ENCODE measurements at regions not wholly inside any gene's neighbourhood (a gene's known extent, or its start where the extent isn't known, plus 50 kb on each side); places are given as distances from the start of the nearest gene placed in this dataset.
"Not testable (repeated sequence)": the region's sequence is repeated elsewhere in the genome, so short reads cannot be mapped to it uniquely, and the experiment has no call there.

DNA sequence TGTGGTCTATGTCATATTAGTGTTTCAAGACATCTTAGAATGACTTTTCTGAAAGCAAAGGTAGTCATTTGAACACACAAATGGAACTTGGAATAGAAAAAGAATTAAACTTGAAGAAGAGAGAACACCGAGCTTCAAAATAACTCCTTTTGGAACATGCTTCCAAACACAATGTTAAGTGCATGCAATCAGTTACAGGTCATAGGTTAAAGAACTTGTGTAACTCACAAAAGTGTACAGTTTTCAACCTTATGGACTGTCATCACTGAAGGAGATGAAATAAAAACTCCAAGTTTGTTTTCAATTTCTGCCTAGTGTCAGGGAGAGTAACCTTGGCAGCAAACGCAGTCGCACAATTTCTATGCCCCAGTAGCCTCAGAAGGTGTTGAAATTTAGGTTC lies 192.9 kb upstream of the NECTIN3 start:
- no peak for DNase-seq (ENCODE audit: low read depth in 2 of 2)

DNA sequence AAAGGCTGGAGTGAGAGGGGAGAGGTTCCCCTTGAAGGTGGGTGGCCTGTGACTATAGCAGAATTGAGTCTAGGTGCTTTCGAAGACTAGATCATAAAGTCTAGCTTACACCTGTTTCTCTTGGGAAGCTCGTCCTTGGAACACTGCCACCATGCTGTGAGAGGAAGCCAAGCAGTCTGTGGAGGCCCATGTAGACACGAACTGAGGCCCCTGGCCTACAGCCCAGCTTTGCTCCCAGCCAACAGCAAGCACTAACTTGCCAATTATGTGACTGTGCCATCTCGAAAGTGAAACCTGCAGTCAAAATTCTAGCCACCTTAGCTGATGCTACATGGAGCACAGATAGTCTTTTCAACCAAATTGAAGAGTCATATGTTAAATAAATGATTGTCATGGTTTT lies 190.5 kb upstream of the NECTIN3 start:
- DNase-seq (ENCODE audit: low read depth in 2 of 2), result no peak

DNA sequence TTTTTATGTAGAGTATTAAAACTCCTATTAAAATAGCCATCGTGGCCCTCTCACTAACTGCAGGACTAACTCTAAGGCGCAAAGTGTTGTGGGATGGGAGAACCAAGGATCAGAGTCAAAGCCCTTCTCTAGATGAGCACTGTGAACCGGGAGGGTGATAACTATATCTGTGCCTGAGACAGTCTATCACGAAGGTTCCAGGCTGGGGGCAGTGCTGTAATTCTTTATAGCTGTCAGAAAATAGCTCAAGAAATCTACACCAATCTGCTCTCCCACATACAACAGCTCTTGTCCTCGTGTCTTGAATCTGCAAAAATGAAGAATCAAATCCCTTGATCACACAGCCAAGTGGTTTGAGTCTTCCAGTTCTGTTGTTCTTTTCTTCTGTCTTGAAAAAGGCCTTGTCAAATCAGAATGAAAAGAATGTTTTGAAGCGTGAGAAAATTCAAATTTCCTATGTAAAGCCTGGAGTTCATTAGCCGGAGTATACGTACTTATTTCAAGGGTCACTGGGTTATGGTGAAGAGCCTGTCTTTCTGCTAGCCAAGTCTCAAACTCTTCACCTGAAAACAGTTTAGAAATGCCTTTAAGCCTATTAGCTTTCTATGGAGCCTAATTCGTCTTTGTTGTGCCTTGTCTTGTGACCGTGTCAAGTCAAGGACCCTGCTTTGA lies 185.3 kb upstream of the NECTIN3 start:
- DNase-seq (ENCODE audit: low read depth in 2 of 2), result no peak

GRCh38 chr3:110887176-110887575 lies 184.4 kb upstream of the NECTIN3 start:
- DNase-seq (ENCODE audit: low read depth in 2 of 2), result no peak

- DNase-seq (ENCODE audit: low read depth in 2 of 2), result not testable (repeated sequence)
These were observed 182.8 kb upstream of the NECTIN3 start for GRCh38 chr3:110888625-110889375.

DNA sequence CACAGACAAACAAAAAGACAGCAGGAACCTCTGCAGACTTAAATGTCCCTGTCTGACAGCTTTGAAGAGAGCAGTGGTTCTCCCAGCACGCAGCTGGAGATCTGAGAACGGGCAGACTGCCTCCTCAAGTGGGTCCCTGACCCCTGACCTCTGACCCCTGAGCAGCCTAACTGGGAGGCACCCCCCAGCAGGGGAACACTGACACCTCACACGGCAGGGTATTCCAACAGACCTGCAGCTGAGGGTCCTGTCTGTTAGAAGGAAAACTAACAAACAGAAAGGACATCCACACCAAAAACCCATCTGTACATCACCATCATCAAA lies 182.3 kb upstream of the NECTIN3 start:
- not testable (repeated sequence) for DNase-seq (ENCODE audit: low read depth in 2 of 2)

DNA sequence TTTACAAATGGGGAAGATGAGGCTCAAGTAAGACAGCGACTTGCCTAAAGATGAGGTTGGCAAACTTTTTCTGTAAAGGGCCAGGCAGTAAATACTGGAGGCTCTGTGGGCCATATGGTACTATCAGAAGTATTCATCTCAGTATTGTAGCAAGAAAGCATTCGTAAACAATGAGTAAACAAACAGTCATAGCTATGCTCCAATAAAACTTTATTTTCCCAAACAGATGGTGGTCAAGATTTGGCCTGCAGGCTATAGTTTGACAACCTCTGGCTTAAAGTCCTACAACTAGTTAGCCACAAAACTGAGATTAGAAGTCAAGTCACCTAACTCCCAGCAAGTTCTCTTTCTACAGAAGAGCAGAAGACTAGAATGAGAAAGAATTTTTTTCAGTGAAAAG lies 177.0 kb upstream of the NECTIN3 start:
- no peak for DNase-seq (ENCODE audit: low read depth in 2 of 2)

GRCh38 chr3:110895054-110895453 lies 176.6 kb upstream of the NECTIN3 start:
- DNase-seq (ENCODE audit: low read depth in 2 of 2), result no peak

- DNase-seq (ENCODE audit: low read depth in 2 of 2), result no peak
These were observed 174.6 kb upstream of the NECTIN3 start for GRCh38 chr3:110897046-110897445.

DNA sequence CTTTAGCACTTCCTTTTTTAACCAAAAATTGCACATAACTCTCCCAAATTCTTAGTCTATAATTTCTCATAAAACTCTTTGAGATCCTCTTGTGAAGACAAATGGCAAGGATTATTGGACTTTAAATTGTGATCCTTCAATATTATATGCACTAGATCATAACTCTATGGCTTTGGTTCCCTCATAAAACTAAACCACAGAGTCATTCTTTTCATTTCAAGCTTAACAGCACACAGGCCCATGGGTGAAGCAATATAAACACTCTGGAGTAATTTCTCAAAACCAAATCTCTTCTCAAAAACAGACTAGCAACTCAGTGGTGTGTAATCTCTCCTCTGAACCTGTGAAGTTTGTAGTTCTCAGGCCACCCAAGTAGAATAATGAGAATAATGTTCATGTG lies 171.0 kb upstream of the NECTIN3 start:
- DNase-seq (ENCODE audit: low read depth in 2 of 2), result no peak

GRCh38 chr3:110901536-110901935 lies 170.1 kb upstream of the NECTIN3 start:
- DNase-seq (ENCODE audit: low read depth in 2 of 2), result no peak

DNA sequence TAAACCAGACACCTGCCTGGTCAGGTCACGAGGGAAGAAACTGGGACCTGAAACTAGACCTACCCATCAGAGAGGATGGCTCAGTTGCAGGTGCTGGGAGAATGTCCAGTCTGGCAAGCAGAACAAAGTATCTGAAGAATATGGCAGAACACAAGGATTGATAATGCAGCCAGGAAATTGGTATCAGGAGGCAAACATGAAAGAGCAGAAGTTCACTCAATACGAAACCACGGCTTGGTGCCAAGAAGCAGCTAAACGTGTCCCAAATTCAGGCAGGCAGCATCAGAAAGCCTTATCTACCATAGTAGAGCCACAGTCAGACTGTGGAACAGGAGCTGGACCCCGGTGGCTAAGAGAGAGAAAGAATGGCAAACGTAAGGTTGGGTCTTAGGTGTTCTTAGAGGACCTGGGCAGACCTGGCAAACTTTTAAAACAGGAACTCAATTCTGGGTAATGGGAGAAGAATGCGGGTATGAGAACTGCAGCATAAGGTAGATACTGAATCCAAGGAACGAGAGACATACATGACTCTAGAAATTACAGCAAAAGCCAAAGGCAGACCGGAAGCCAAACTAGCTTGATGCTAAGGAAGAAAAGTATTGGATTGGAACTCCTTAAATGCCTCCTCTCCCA lies 169.0 kb upstream of the NECTIN3 start:
- no peak for DNase-seq (ENCODE audit: low read depth in 2 of 2)

DNA sequence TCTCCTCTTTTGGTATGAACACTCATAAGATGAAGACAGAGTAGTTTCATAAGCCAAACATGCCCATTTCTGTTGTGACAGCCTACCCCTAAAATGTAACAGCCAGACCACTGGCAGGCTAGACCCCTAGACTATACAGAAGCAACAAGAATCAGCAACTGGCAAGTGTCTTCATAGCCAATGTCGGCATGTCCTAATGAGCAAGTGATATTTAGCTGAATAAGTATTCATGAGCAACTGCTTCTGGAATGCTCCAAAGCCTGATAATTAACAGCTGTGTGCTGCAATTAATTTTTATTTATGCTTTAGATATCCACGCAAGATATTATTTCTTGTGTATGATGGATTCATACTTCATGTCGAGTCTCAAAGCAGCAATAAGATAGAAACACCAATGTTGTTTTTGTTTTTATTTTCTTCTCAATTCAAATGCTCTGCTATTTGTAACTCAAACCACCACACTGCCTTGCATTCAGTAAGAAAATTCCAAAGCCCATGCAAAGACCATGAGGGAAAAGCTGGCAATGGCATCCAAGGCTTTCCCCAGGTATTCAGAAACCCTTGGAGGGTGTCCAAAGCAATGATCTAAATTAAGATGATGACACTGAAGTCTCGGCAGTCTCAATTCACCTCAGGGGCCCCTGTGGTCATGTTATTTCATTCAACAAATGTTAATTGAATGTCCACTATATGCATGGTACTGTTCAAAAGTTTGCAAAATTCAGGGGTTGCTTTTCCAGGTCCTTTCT lies 167.7 kb upstream of the NECTIN3 start:
- no peak for DNase-seq (ENCODE audit: low read depth in 2 of 2)

DNA sequence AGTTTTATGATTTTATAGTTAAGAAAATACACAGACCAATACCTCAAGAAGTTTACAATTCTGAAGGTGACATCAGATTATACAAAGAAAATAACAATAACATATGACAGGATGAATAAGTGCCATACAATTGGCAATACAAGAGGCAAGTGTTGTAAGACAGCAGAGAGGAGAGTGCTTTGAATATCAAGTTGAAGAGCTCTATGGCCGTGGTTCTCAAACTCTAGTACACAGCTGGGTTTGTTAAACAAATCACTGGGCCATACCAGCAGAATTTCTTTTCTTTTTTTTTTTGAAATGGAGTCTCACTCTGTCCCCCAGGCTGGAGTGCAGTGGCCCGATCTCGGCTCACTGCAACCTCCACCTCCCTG lies 167.1 kb upstream of the NECTIN3 start:
- no peak for DNase-seq (ENCODE audit: low read depth in 2 of 2)

DNA sequence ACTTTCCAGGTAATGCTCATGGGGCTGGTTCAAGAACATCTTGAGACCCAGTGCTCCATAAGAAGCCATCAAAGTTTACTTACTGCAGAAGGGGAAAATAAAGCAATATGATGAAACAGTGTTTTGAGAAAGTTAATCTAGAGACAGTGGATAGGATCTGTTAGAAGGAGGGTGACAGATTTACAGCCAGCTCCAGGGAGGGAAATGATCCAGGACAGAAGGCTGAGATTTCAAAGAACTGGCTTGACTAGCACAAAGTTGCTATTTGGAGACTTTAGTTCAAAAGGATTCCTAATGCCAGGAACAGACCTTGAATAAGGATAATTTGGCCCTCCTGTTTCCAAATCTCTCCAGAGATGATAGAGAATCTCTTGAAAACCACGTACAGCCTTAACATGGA lies 166.5 kb upstream of the NECTIN3 start:
- no peak for DNase-seq (ENCODE audit: low read depth in 2 of 2)

DNA sequence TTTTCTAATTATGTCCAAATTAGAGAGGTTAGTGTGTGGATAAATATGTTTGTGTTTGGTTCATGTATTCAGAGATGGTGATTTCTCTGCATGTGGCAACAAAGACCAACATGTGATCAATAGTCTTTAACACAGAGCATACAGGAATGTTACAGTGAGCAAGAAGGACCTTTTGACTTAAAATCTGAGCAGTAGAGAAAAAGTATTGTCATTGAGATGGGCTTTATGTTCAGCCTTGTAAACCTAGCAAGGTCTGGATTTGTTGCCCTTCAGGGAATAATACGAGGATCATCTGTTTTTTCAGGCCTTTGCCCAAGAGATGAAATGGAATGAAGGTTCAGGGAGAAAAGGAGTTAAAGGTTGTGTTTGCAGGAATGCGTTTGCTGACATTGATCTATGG lies 161.8 kb upstream of the NECTIN3 start:
- DNase-seq (ENCODE audit: low read depth in 2 of 2), result no peak

- DNase-seq (ENCODE audit: low read depth in 2 of 2), result no peak
These were observed 161.2 kb upstream of the NECTIN3 start for GRCh38 chr3:110910346-110910955.

- DNase-seq (ENCODE audit: low read depth in 2 of 2), result no peak
These were observed 152.7 kb upstream of the NECTIN3 start for GRCh38 chr3:110918963-110919362.

- DNase-seq (ENCODE audit: low read depth in 2 of 2), result no peak
These were observed 145.8 kb upstream of the NECTIN3 start for GRCh38 chr3:110925798-110926197.

- no peak for DNase-seq (ENCODE audit: low read depth in 2 of 2)
These were observed 143.5 kb upstream of the NECTIN3 start for GRCh38 chr3:110928016-110928662.

DNA sequence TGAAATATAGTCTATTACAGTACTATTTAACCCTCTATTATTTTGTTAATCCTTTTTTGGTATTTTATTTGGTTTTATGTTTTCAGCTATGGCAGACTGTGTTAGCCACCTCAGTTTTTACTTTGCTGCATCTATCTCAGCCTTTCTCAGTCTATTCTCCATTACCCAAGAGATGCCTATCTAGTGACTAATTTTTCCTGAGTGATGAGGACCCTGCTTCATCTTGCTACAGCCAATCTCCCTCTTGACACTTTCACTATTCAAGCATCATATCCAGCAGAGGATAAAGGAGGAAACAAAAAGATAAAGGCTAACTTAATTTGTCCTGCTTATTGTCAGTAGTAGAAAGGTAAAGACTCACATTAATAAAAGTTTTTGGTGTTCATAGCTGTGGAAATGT lies 141.8 kb upstream of the NECTIN3 start:
- no peak for DNase-seq (ENCODE audit: low read depth in 2 of 2)

DNA sequence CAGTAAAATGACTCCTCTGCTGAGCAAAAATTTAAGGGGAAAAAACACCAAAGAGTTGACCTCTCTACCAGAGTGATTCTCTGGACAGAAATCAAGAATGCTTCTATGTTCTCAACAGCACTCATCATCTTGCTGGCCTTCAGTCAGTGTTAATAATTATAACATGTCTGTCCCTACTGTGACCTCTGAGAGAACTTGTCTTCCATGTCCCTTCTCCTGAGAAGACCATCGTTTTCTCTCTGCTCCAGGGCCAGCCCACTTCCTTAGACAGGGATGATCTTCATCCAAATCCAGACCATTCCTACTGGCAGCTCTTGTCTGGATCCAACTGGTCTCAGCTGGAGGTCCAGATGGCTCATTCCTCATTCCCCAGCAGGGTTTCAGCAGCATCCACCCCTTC lies 139.0 kb upstream of the NECTIN3 start:
- DNase-seq (ENCODE audit: low read depth in 2 of 2), result no peak

Data from stimulated activated CD4-positive, alpha-beta T cell treated with anti-CD3 and anti-CD28 coated beads, Interleukin-15, amount 100 ng/mL, for 48 hours (primary cell).